ENCODE measurements at regions not wholly inside any gene's neighbourhood (a gene's known extent, or its start where the extent isn't known, plus 50 kb on each side); places are given as distances from the start of the nearest gene placed in this dataset.

GRCh38 chr5:4762316-4762715 lies 377.8 kb upstream of the ADAMTS16 start:
- no peaks in the 10 kb centered on the region for H3K9me3 Mint-ChIP-seq
- no peaks in the 10 kb centered on the region for H3K9me3 ChIP-seq (ENCODE audit: control insufficient read depth, low read length)
- H3K27me3 ChIP-seq (ENCODE audit: control insufficient read depth, insufficient read depth, low read length, poor library complexity, severe bottlenecking), result no peaks in the 10 kb centered on the region
- H3K36me3 Mint-ChIP-seq (ENCODE audit: low read depth), result no peaks in the 10 kb centered on the region
- H3K36me3 ChIP-seq (ENCODE audit: control insufficient read depth, insufficient read depth, low read length), result no peaks in the 10 kb centered on the region
- no peaks in the 10 kb centered on the region for H3K4me1 ChIP-seq (ENCODE audit: control insufficient read depth, insufficient read depth, low read length)
- no peaks in the 10 kb centered on the region for H3K4me1 Mint-ChIP-seq
- TF ChIP-seq CTCF (conservative IDR thresholded peaks at IDR 0.05), result no peak
- no peak overlapping the region for H3K27ac ChIP-seq (ENCODE audit: low read depth, low read length)
- H3K27ac Mint-ChIP-seq, result no peak overlapping the region
- WGBS, 2 experiments (ENCODE audit: insufficient coverage in 1 of 2, insufficient read length in 1 of 2), result 91 to 100% methylated on average over 1 to 3 of the region's 3 CpGs
- H3K9ac ChIP-seq (ENCODE audit: extremely low read depth, low read length, poor library complexity, severe bottlenecking), result no peak overlapping the region
- no peak overlapping the region for H3K4me3 ChIP-seq (ENCODE audit: low read length)
- H3K4me3 Mint-ChIP-seq, result no peak overlapping the region
- no peaks in the 10 kb centered on the region for H3K27me3 Mint-ChIP-seq (ENCODE audit: insufficient read depth)
- DNase-seq, result no peak

GRCh38 chr5:4765411-4765810 lies 374.7 kb upstream of the ADAMTS16 start:
- WGBS, 2 experiments (ENCODE audit: insufficient coverage in 1 of 2, insufficient read length in 1 of 2), result 92 to 100% methylated on average over 2 of the region's 2 CpGs
- no peak overlapping the region for H3K27ac Mint-ChIP-seq
- H3K4me1 ChIP-seq (ENCODE audit: control insufficient read depth, insufficient read depth, low read length), result no peaks in the 10 kb centered on the region
- H3K4me1 Mint-ChIP-seq, result no peaks in the 10 kb centered on the region
- no peak overlapping the region for H3K4me3 ChIP-seq (ENCODE audit: low read length)
- H3K27me3 Mint-ChIP-seq (ENCODE audit: insufficient read depth), result no peaks in the 10 kb centered on the region
- no peak overlapping the region for H3K27ac ChIP-seq (ENCODE audit: low read depth, low read length)
- DNase-seq, result no peak
- TF ChIP-seq CTCF (conservative IDR thresholded peaks at IDR 0.05), result no peak
- H3K9me3 ChIP-seq (ENCODE audit: control insufficient read depth, low read length), result no peaks in the 10 kb centered on the region
- H3K4me3 Mint-ChIP-seq, result no peak overlapping the region
- no peaks in the 10 kb centered on the region for H3K36me3 Mint-ChIP-seq (ENCODE audit: low read depth)
- no peaks in the 10 kb centered on the region for H3K9me3 Mint-ChIP-seq
- H3K9ac ChIP-seq (ENCODE audit: extremely low read depth, low read length, poor library complexity, severe bottlenecking), result no peak overlapping the region
- no peaks in the 10 kb centered on the region for H3K36me3 ChIP-seq (ENCODE audit: control insufficient read depth, insufficient read depth, low read length)
- no peaks in the 10 kb centered on the region for H3K27me3 ChIP-seq (ENCODE audit: control insufficient read depth, insufficient read depth, low read length, poor library complexity, severe bottlenecking)

- no peaks in the 10 kb centered on the region for H3K36me3 ChIP-seq (ENCODE audit: control insufficient read depth, insufficient read depth, low read length)
- no peak for DNase-seq
- no peaks in the 10 kb centered on the region for H3K9me3 Mint-ChIP-seq
- H3K9me3 ChIP-seq (ENCODE audit: control insufficient read depth, low read length), result no peaks in the 10 kb centered on the region
- 89% methylated on average over 1 of the region's 1 CpG; no CpG with 5 or more reads in 1 of the 2 experiments for WGBS, 2 experiments (ENCODE audit: insufficient coverage in 1 of 2, insufficient read length in 1 of 2)
- H3K27ac ChIP-seq (ENCODE audit: low read depth, low read length), result no peak overlapping the region
- H3K4me3 Mint-ChIP-seq, result no peak overlapping the region
- no peaks in the 10 kb centered on the region for H3K36me3 Mint-ChIP-seq (ENCODE audit: low read depth)
- H3K4me1 ChIP-seq (ENCODE audit: control insufficient read depth, insufficient read depth, low read length), result no peaks in the 10 kb centered on the region
- no peaks in the 10 kb centered on the region for H3K27me3 ChIP-seq (ENCODE audit: control insufficient read depth, insufficient read depth, low read length, poor library complexity, severe bottlenecking)
- H3K9ac ChIP-seq (ENCODE audit: extremely low read depth, low read length, poor library complexity, severe bottlenecking), result no peak overlapping the region
- no peak overlapping the region for H3K4me3 ChIP-seq (ENCODE audit: low read length)
- no peak for TF ChIP-seq CTCF (conservative IDR thresholded peaks at IDR 0.05)
- H3K4me1 Mint-ChIP-seq, result no peaks in the 10 kb centered on the region
- H3K27ac Mint-ChIP-seq, result no peak overlapping the region
- no peaks in the 10 kb centered on the region for H3K27me3 Mint-ChIP-seq (ENCODE audit: insufficient read depth)
Measured at GRCh38 chr5:4766101-4766500, 374.0 kb upstream of the ADAMTS16 start.

Data from endodermal cell (in vitro differentiated cells).